ENCODE measurements at regions not wholly inside any gene's neighbourhood (a gene's known extent, or its start where the extent isn't known, plus 50 kb on each side); places are given as distances from the start of the nearest gene placed in this dataset.

DNA sequence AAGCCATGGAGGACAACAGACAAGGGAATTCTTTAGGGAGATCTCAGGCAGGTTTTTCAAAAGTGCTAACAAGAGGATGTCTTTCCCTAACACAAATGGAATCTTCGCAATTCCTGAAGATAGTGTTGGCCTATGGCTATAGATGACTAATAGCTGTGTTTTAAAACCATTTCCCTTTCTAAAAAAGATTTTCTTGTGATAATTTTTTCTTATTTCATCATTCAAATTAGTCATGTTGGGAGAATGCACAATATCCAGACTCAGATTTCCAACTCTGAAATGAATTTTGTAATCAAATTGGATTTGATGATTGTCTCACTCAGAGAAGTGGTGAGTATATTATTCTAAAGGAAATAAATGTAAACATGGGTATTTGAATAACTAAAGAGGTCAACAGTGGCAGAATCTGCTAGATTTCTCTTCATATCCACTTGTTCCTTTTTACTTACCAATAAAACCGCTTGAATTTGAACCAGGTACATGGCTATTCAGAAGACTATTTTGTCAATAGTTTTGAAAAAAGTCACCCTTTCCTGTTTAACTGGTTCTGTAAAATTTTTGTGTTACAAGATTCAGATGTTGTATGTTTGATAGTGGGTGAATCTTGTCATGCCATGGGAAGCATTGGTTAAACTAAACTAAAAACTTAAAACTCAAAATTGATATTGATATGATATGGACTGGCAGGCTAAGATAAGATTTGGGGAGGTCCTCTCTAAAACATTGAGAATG lies 1223.7 kb upstream of the EYS start:
- Histone ChIP-seq H3K4me3 (replicated peaks in 1 of 3; ENCODE audit: insufficient read depth in 1 of 3, low read depth in 1 of 3, low read length in 3 of 3) (no peak overlapping the region), H3K79me2 (ENCODE audit: control insufficient read depth, insufficient read depth, low read length) (no peaks in the 10 kb centered on the region), H3K9me3 (replicated peaks; ENCODE audit: control insufficient read depth, insufficient read depth, low read length) (no peaks in the 10 kb centered on the region), H3K4me2 (ENCODE audit: insufficient read depth, low read length) (no peak overlapping the region), H3K36me3 (ENCODE audit: control insufficient read depth in 2 of 2, extremely low read depth in 1 of 2, insufficient read depth in 2 of 2, low read length in 2 of 2) (no peaks in the 10 kb centered on the region), H4K20me1 (replicated peaks; ENCODE audit: control insufficient read depth, extremely low read depth, insufficient read depth, low read length) (no peaks in the 10 kb centered on the region), H3K27me3 (ENCODE audit: control insufficient read depth in 2 of 2, insufficient read depth in 2 of 2, low read length in 2 of 2) (no peaks in the 10 kb centered on the region), H3K9me1 (replicated peaks; ENCODE audit: control insufficient read depth, extremely low read depth, insufficient read depth, low read length) (no peaks in the 10 kb centered on the region), H3K27ac (ENCODE audit: insufficient read depth, low read depth, low read length) (no peak overlapping the region), H3K9ac (replicated peaks; ENCODE audit: extremely low read depth, insufficient read depth, low read length) (no peak overlapping the region), H3K4me1 (ENCODE audit: control insufficient read depth, extremely low read depth, insufficient read depth, low read length) (no peaks in the 10 kb centered on the region), H2AFZ (ENCODE audit: low read depth, low read length) (no peak overlapping the region)
- FAIRE-seq (no peak), DNase-seq (ENCODE audit: low read depth, low spot score) (no peak)
- ChIA-PET CTCF (no interaction called here), POLR2A (no interaction called here)
- dilution Hi-C loops (cut with MboI; ENCODE audit: extremely low pct_ligation_motif_present, low sequenced_read_pairs) = no loop called here
- no peak for TF ChIP-seq GATA2 (IDR thresholded peaks at IDR 0.05; ENCODE audit: insufficient read depth, insufficient read length, low read depth, low read length)
- no peak for TF ChIP-seq POLR2A (IDR thresholded peaks at IDR 0.05; ENCODE audit: low read depth, low read length)
- TF ChIP-seq FOS (IDR thresholded peaks at IDR 0.05; ENCODE audit: borderline replicate concordance, insufficient read depth, low read length) = no peak
- TF ChIP-seq, protein P1, sequence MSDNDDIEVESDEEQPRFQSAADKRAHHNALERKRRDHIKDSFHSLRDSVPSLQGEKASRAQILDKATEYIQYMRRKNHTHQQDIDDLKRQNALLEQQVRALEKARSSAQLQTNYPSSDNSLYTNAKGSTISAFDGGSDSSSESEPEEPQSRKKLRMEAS (IDR thresholded peaks at IDR 0.05; ENCODE audit: insufficient read depth, insufficient read length) = no peak
- TF ChIP-seq JUN (IDR thresholded peaks at IDR 0.05; ENCODE audit: borderline replicate concordance, insufficient read depth, insufficient read length, low read depth) = no peak
- TF ChIP-seq, protein P2, sequence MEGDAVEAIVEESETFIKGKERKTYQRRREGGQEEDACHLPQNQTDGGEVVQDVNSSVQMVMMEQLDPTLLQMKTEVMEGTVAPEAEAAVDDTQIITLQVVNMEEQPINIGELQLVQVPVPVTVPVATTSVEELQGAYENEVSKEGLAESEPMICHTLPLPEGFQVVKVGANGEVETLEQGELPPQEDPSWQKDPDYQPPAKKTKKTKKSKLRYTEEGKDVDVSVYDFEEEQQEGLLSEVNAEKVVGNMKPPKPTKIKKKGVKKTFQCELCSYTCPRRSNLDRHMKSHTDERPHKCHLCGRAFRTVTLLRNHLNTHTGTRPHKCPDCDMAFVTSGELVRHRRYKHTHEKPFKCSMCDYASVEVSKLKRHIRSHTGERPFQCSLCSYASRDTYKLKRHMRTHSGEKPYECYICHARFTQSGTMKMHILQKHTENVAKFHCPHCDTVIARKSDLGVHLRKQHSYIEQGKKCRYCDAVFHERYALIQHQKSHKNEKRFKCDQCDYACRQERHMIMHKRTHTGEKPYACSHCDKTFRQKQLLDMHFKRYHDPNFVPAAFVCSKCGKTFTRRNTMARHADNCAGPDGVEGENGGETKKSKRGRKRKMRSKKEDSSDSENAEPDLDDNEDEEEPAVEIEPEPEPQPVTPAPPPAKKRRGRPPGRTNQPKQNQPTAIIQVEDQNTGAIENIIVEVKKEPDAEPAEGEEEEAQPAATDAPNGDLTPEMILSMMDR (IDR thresholded peaks at IDR 0.05; ENCODE audit: extremely low read depth in 1 of 2, insufficient read depth in 1 of 2, low read depth in 1 of 2, low read length in 2 of 2) = no peak
- TF ChIP-seq POLR2AphosphoS5 (IDR thresholded peaks at IDR 0.05; ENCODE audit: insufficient read depth, low read depth, low read length) = no peak
- TF ChIP-seq EZH2 (IDR thresholded peaks at IDR 0.05; ENCODE audit: borderline replicate concordance, low read depth, low read length, severe bottlenecking) = no peak
- TF ChIP-seq MYC (IDR thresholded peaks at IDR 0.05; ENCODE audit: low read depth, low read length) = no peak
- intact Hi-C loops (cut with micrococcal nuclease) = no loop called here
- no TSS peak for BruUV-seq (replicated peaks)

Measured in endothelial cell of umbilical vein (primary cell).